Activated T-cell treated with anti-CD3 and anti-CD28 coated beads, Interleukin-2, amount 50 U/mL, for 24 hours (primary cell): ENCODE measurements at regions not wholly inside any gene's neighbourhood (a gene's known extent, or its start where the extent isn't known, plus 50 kb on each side); places are given as distances from the start of the nearest gene placed in this dataset.
"Not testable (repeated sequence)": the region's sequence is repeated elsewhere in the genome, so short reads cannot be mapped to it uniquely, and the experiment has no call there.

Experiments used
- DNase-seq: peaks from one replicate; pipeline ENCODE4 v3.0.0-alpha.2; 2020
- H3K27ac Mint-ChIP-seq: 2 replicates; pipeline ENCODE4 v1.8.0; 2020; ENCODE audit warnings: mild to moderate bottlenecking, mixed read lengths
- H3K27me3 Mint-ChIP-seq: 2 replicates; pipeline ENCODE4 v1.8.0; 2020; ENCODE audit warnings: mixed read lengths
- H3K36me3 Mint-ChIP-seq: 2 replicates; pipeline ENCODE4 v1.8.0; 2020; ENCODE audit warnings: low read depth, mixed read lengths
- H3K4me1 Mint-ChIP-seq: 2 replicates; pipeline ENCODE4 v1.8.0; 2020; ENCODE audit warnings: low read depth, mixed read lengths
- H3K4me3 Mint-ChIP-seq: 2 replicates; pipeline ENCODE4 v1.8.0; 2020; ENCODE audit warnings: mild to moderate bottlenecking, moderate library complexity, mixed read lengths
- H3K9me3 Mint-ChIP-seq: 2 replicates; pipeline ENCODE4 v1.8.0; 2020; ENCODE audit warnings: mixed read lengths

DNA sequence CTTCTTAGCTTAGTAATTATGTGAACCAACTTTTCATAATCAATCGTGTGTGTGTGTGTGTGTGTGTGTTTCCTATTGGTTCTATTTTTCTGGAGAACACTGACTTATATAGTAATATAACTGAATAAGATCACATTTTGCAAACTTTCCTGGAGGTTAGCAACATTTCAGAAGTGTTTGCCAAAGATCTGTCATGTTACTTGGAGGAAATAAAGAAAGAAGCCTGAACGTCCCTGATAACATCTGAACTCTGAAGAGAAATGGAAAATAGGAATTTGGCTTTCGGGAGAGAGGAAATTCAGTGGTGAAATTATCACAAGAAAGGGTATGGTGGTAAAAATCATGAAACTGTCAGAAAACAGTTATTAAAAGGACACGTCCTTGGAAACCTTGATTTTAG is 984.4 kb upstream of the AUTS2 start:
- Mint-ChIP-seq H3K36me3 (no peaks in the 10 kb centered on the region), H3K4me1 (no peaks in the 10 kb centered on the region), H3K27me3 (no peaks in the 10 kb centered on the region), H3K4me3 (no peak overlapping the region), H3K9me3 (peaks cover 22% of the 10 kb centered on the region), H3K27ac (no peak overlapping the region)
- DNase-seq: no peak

DNA sequence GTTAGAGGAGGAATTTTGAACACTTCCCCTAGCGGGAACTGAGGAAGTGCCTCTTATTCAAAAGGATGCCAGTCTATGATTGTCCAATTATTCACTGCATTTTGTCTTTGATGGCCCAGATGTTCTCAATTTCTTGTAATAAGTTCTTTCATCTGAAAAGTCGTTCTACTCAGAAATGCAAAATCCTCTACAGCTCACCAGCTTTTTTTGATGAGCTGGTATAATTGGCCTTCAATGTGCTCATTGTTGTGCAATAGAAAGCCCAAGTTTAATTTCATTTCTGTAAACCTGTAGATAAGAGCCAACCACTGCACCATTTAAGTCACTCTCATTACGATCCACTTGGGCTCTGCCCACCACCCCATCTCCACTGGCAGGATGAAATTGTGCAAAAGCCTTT is 978.7 kb upstream of the AUTS2 start:
- no peaks in the 10 kb centered on the region for H3K27me3 Mint-ChIP-seq
- H3K4me1 Mint-ChIP-seq: no peaks in the 10 kb centered on the region
- H3K36me3 Mint-ChIP-seq: no peaks in the 10 kb centered on the region
- peaks cover 6% of the 10 kb centered on the region for H3K9me3 Mint-ChIP-seq
- no peak for DNase-seq
- no peak overlapping the region for H3K27ac Mint-ChIP-seq
- no peak overlapping the region for H3K4me3 Mint-ChIP-seq

DNA sequence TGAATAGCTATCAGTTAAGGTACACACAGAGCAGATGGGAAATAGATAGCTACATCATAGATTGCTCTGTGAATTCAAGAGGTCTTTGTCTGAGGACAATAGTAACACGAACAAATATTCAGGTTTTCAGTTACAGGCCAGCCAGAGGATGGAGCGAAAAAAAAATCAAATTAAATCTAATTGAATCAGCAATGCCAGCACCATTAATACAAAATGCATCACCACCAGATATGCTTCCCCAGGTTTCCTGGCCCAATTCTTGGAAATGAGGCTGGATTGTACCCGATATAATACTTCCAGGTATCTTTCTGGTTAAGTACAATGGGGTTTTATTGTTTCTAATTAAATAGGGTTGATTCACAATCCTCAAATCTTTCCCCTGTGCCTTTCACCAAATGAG is 975.8 kb upstream of the AUTS2 start:
- Mint-ChIP-seq H3K9me3 (peaks cover 12% of the 10 kb centered on the region), H3K27me3 (no peaks in the 10 kb centered on the region), H3K4me3 (no peak overlapping the region)

DNA sequence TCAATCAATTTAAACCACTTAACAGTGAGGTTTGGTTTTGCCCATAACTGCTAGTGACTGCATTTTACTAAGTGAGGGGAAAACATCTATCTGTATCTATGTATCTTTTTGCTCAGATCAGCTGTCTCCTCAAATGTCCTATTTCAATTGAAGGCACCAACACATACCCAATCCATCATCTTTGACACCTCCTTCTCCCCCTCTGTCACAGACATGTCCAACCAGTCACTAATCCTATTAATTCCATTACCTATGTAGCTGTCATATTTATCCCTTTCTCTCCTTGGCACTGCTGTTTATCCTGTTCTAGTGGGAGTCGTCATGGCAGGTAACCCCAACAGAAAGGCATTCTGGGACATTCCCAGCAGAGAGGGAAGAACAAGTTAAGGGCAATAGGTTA is 975.2 kb upstream of the AUTS2 start:
- H3K4me1 Mint-ChIP-seq: no peaks in the 10 kb centered on the region
- H3K9me3 Mint-ChIP-seq: peaks cover 12% of the 10 kb centered on the region
- H3K36me3 Mint-ChIP-seq: no peaks in the 10 kb centered on the region
- no peak overlapping the region for H3K27ac Mint-ChIP-seq
- H3K27me3 Mint-ChIP-seq: no peaks in the 10 kb centered on the region
- no peak for DNase-seq
- H3K4me3 Mint-ChIP-seq: no peak overlapping the region

More for the DNA sequence above, 975.8 kb upstream of the AUTS2 start:
- Mint-ChIP-seq H3K36me3 (no peaks in the 10 kb centered on the region), H3K4me1 (no peaks in the 10 kb centered on the region), H3K27ac (no peak overlapping the region)
- no peak for DNase-seq

DNA sequence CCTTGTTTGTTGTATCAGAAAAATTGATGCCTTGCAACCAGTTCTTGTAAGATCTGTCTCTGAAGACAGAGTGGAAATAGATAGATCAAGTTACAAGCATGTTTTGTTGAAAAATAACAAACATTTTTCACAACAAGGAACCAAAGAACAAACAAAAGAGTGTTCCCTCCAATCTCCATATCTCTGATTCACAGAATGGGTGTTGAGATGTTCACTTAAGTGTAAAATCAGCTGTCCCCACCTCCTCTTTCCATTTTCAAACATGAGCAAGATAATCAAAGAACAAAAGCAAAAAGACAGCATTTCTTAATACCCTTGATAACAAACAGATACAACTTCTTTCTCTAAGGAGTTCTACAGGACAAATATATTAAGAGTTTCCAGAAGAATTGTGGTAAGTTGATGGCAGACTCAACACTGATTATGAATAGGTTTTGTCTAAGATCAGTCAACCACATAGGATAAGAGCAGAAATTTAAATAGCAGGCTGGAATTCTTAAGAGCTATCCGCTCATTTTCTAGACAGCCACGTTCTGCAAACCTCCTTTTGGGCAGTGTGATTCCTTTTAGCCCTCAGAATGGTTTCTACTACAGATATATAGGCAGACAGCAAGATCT is 970.9 kb upstream of the AUTS2 start:
- Mint-ChIP-seq H3K4me1 (no peaks in the 10 kb centered on the region), H3K9me3 (peaks cover 29% of the 10 kb centered on the region), H3K27me3 (no peaks in the 10 kb centered on the region), H3K4me3 (no peak overlapping the region), H3K27ac (no peak overlapping the region), H3K36me3 (no peaks in the 10 kb centered on the region)
- no peak for DNase-seq

DNA sequence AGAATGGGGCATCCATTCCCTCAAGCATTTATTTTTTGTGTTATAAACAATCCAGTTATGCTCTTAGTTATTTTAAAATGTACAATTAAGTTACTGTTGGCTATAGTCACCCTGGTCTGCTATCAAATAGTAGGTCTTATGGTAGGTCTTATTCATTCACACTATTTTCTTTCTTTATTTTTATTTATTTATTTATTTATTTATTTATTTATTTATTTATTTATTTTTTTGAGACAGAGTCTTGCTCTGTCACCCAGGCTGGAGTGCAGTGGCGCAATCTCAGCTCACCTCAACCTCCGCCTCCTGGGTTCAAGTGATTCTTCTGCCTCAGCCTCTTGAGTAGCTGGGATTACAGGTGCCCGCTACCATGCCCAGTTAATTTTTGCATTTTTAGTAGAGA is 967.4 kb upstream of the AUTS2 start:
- H3K9me3 Mint-ChIP-seq: peaks cover 29% of the 10 kb centered on the region
- H3K27ac Mint-ChIP-seq, H3K36me3 Mint-ChIP-seq, H3K4me1 Mint-ChIP-seq, H3K27me3 Mint-ChIP-seq, DNase-seq, H3K4me3 Mint-ChIP-seq: not testable (repeated sequence)

DNA sequence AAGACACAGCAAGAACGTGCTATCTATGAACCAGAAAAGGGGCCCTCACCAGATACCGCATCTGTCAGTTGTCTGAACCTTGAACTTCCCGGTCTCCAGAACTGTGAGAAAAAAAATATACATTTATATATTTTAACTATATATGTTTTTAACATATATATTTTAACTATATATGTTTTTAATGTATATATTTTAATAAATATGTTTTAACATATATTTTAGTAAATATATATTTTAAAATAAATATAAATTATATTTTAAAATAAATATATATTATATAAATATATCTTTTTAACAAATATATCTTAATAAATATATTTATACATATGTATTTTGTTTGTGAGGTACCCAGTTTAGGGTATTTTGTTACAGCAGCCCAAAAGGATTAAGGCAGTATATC is 958.2 kb upstream of the AUTS2 start:
- no peaks in the 10 kb centered on the region for H3K36me3 Mint-ChIP-seq
- H3K9me3 Mint-ChIP-seq: peaks cover 16% of the 10 kb centered on the region
- H3K4me3 Mint-ChIP-seq: no peak overlapping the region
- H3K4me1 Mint-ChIP-seq: no peaks in the 10 kb centered on the region
- no peak for DNase-seq
- H3K27me3 Mint-ChIP-seq: no peaks in the 10 kb centered on the region
- H3K27ac Mint-ChIP-seq: no peak overlapping the region

DNA sequence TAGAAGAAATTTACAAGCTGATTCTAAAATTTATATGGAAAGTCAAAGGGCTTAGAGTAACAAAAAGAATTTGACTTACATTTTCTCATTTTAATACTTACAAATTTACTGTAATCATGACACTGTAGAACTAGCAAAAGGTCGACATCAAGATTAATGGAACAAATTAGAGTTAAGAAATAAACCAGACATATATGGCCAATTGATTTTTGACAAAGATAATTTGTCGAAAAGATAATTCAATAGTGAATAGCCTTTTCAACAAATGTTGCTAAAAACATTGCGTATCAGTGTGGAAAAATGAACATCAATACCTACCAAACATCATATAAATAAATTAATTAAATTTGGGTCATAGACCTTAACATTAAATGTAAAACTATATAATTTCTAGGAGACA is 955.5 kb upstream of the AUTS2 start:
- Mint-ChIP-seq H3K9me3 (peaks cover 18% of the 10 kb centered on the region), H3K36me3 (no peaks in the 10 kb centered on the region), H3K4me1 (no peaks in the 10 kb centered on the region), H3K4me3 (no peak overlapping the region), H3K27me3 (no peaks in the 10 kb centered on the region), H3K27ac (no peak overlapping the region)
- DNase-seq: no peak

DNA sequence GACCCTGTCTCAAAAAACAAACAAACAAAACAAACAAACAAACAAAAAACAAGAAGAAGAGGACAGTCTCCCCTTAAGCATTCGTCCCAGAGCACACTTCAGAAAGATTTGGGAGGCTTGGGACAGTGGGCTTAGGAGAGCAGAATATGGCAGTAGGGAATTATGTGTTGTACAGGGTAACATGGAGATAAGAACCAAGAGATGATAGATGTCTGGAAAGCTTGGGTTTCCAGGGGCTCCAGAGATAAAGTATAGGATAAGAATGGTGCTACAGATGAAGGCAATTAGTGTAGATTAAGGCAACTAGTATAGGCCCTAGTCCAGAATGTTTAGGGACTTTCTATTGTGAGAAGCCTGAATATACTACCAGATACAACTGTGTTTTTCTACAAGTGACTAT is 934.9 kb upstream of the AUTS2 start:
- Mint-ChIP-seq H3K27ac (no peak overlapping the region), H3K4me3 (no peak overlapping the region), H3K4me1 (no peaks in the 10 kb centered on the region), H3K36me3 (no peaks in the 10 kb centered on the region), H3K9me3 (peaks cover 9% of the 10 kb centered on the region), H3K27me3 (no peaks in the 10 kb centered on the region)
- no peak for DNase-seq

DNA sequence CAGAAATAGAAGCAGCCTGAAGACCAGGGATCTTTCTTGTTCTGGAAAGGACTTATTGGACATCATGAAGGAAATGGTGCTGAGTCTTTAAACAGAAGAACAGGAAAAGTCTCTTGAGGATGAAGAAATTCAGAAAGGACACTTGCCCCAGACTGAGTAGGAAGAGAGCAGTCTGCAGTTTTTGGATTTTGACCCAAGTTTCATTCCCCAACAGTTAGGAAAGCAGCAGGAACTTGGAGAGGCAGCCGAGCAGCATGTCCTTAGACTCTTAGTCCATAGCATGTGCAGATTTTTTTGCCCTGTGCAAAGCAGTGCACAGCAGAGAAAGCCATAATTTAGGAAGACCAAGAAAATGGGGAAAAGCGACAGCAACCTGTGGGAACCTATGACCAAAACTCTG is 927.2 kb upstream of the AUTS2 start:
- Mint-ChIP-seq H3K4me1 (no peaks in the 10 kb centered on the region), H3K4me3 (no peak overlapping the region), H3K36me3 (no peaks in the 10 kb centered on the region), H3K27ac (no peak overlapping the region), H3K27me3 (no peaks in the 10 kb centered on the region), H3K9me3 (peaks cover 13% of the 10 kb centered on the region)
- no peak for DNase-seq

DNA sequence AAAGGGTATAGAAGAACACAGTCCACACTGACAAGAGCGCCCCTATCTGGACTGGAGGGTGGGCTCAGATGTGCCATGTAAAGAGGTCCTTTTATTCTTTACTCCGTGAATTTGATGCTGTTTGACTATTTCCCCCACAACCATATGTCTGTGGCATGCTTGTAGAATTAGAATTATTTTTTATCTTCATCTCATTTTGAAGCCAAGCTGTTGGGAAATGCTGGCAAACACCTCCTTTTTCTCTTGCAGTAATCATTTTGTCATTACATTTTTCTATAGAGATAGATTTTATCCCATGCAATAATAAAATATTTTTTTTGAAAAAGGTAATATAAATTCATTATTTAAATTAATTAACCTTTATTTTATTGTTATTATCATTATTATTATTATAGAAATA is 926.6 kb upstream of the AUTS2 start:
- Mint-ChIP-seq H3K4me3 (no peak overlapping the region), H3K27me3 (no peaks in the 10 kb centered on the region), H3K36me3 (no peaks in the 10 kb centered on the region), H3K9me3 (peaks cover 15% of the 10 kb centered on the region), H3K27ac (no peak overlapping the region), H3K4me1 (no peaks in the 10 kb centered on the region)
- no peak for DNase-seq

DNA sequence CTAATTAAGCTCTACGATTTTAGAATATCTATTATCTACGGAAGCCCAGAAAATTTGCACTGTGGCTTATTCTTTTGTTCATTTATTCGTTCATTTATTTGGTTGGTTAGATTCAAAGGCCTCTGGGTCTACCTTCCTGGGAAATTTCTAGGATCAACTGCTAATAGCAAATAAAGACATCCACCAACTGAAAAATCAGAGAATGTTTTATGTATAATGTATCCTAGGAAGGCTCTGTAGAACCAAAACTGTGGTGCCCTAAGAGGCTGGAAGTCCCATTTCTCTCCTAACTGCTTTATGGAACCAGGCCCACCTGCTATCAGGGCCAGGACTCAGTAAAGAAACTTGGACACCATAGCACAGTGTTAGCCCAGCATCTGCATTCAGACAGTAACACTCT is 923.4 kb upstream of the AUTS2 start:
- peaks cover 18% of the 10 kb centered on the region for H3K9me3 Mint-ChIP-seq
- H3K27me3 Mint-ChIP-seq: no peaks in the 10 kb centered on the region
- no peaks in the 10 kb centered on the region for H3K36me3 Mint-ChIP-seq
- H3K27ac Mint-ChIP-seq: no peak overlapping the region
- H3K4me3 Mint-ChIP-seq: no peak overlapping the region
- DNase-seq: no peak
- no peaks in the 10 kb centered on the region for H3K4me1 Mint-ChIP-seq

DNA sequence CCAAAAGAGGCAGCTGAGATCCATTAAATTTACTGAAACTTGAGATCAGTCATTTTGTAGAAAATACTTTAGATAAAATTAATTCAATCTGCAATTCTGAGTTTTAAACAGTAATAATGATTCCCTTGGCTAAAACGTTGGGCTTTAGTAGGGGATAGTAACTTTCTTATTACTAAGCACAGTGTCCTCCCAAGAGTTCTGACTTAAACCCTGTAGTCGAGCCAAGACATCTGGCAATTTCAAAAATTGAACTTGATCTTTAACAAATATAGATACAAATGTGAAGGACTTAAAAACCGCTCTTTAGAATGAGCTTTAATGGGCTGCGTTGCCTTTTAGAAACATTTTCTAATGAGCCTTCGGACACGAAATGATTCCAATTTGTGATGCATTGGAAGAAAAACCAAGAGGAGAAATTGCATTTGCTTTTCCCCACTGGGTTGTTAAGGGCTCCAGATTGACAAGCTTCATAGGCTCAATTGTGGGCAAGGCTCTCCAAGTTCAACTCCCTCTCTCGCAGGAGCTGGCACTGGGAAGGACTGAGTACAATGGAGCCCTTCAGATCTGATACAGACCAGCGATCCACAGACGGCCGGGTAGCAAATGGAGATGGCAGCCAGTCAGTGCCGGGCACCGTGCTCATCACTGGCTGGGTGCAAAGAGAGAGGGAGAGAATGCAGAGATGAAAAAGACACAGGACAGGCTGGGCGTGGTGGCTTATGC is 921.3 kb upstream of the AUTS2 start:
- Mint-ChIP-seq H3K4me3 (no peak overlapping the region), H3K36me3 (no peaks in the 10 kb centered on the region), H3K4me1 (no peaks in the 10 kb centered on the region), H3K27me3 (no peaks in the 10 kb centered on the region), H3K9me3 (peaks cover 11% of the 10 kb centered on the region), H3K27ac (no peak overlapping the region)
- no peak for DNase-seq

DNA sequence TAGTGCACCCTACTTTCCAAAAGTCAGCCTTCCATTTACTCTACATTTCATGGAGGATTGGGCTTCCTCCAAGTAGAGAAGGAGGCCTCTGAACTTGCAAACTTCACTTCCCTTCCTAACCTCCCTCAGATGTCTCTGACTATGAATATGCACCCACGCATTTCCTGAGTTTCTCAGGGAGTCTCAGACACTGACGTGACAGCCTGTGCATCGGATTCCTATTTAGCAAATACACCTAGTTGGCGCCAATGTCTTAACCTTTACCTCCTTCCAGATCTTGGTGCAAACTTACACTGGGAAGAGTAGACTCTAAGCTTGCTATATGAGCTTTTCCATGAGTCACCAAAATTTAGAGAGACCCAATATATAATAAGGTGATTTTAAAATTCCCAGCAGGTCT is 920.1 kb upstream of the AUTS2 start:
- Mint-ChIP-seq H3K9me3 (peaks cover 11% of the 10 kb centered on the region), H3K27me3 (no peaks in the 10 kb centered on the region), H3K4me1 (no peaks in the 10 kb centered on the region), H3K36me3 (no peaks in the 10 kb centered on the region), H3K27ac (no peak overlapping the region), H3K4me3 (no peak overlapping the region)
- no peak for DNase-seq

DNA sequence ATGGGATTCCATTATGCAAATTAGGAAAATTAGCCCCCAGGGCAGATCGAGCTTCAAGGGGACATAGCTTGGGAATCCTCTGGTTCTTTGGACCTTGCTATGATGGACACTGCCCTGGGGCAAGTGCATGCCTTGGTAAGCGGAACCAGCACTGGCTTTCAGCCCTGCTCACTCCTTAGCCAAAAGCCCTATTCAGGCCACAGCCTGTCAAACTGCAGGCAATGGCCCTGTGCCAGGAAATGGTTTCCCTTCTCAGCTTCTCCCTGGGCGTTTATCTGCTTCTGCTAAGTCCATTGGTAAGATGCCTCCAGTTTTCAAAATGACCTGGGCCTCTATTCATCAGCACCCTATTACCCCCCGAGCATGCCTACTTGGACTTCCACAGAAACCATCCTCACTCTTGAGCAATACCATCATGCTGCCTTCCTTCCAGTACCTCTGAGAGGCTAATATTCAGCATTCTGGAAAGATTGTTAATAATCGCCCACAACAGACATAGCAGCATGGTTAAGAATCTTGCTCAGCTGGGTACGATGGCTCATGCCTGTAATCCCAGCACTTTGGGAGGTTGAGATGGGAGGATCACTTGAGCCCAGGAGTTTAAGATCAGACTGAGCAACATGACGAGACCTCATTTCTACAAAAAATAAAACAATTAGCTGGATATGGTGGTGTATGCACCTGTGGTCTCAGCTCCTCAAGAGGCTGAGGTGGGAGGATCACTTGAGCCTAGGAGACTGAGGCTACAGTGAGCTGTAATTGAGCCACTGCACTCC is 918.6 kb upstream of the AUTS2 start:
- Mint-ChIP-seq H3K9me3 (peaks cover 11% of the 10 kb centered on the region), H3K4me1 (no peaks in the 10 kb centered on the region), H3K4me3 (no peak overlapping the region), H3K27ac (no peak overlapping the region), H3K27me3 (no peaks in the 10 kb centered on the region), H3K36me3 (no peaks in the 10 kb centered on the region)
- DNase-seq: no peak
